GM12874 (cell line): ENCODE measurements at regions not wholly inside any gene's neighbourhood (a gene's known extent, or its start where the extent isn't known, plus 50 kb on each side); places are given as distances from the start of the nearest gene placed in this dataset.

ENCODE experiments used
- CTCF ChIP-seq: IDR thresholded peaks from 2 replicates; pipeline ENCODE4 v1.5.1; 2011; ENCODE audit warnings: low read depth, mild to moderate bottlenecking, control low read depth, low read length, moderate library complexity; ENCODE audit not compliant: insufficient read depth

- no peak for TF ChIP-seq CTCF
Observed at GRCh38 chr18:29163596-29163995, 986.7 kb upstream of the CDH2 start.

GRCh38 chr18:29161429-29161828 is 984.5 kb upstream of the CDH2 start:
- no peak for TF ChIP-seq CTCF

GRCh38 chr18:29160170-29160569 is 983.2 kb upstream of the CDH2 start:
- no peak for TF ChIP-seq CTCF

- TF ChIP-seq CTCF = no peak
Observed at GRCh38 chr18:29157905-29158304, 981.0 kb upstream of the CDH2 start.

- no peak for TF ChIP-seq CTCF
Observed at GRCh38 chr18:29157057-29157780, 980.3 kb upstream of the CDH2 start.

- TF ChIP-seq CTCF = no peak
Observed at GRCh38 chr18:29156531-29156930, 979.6 kb upstream of the CDH2 start.

GRCh38 chr18:29154758-29155725 is 978.1 kb upstream of the CDH2 start:
- TF ChIP-seq CTCF = no peak
